ENCODE measurements at regions not wholly inside any gene's neighbourhood (a gene's known extent, or its start where the extent isn't known, plus 50 kb on each side); places are given as distances from the start of the nearest gene placed in this dataset.

- FAIRE-seq (no peak), DNase-seq (no peak)
- H3K36me3 ChIP-seq (ENCODE audit: control insufficient read depth in 2 of 3, insufficient read depth in 3 of 3, low read length in 3 of 3), result no peaks in the 10 kb centered on the region
- H3K4me1 ChIP-seq (ENCODE audit: control insufficient read depth in 2 of 3, insufficient read depth in 2 of 3, low read depth in 1 of 3, low read length in 3 of 3), result no peaks in the 10 kb centered on the region
- TF ChIP-seq, protein P1, sequence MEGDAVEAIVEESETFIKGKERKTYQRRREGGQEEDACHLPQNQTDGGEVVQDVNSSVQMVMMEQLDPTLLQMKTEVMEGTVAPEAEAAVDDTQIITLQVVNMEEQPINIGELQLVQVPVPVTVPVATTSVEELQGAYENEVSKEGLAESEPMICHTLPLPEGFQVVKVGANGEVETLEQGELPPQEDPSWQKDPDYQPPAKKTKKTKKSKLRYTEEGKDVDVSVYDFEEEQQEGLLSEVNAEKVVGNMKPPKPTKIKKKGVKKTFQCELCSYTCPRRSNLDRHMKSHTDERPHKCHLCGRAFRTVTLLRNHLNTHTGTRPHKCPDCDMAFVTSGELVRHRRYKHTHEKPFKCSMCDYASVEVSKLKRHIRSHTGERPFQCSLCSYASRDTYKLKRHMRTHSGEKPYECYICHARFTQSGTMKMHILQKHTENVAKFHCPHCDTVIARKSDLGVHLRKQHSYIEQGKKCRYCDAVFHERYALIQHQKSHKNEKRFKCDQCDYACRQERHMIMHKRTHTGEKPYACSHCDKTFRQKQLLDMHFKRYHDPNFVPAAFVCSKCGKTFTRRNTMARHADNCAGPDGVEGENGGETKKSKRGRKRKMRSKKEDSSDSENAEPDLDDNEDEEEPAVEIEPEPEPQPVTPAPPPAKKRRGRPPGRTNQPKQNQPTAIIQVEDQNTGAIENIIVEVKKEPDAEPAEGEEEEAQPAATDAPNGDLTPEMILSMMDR (IDR thresholded peaks at IDR 0.05; ENCODE audit: borderline replicate concordance, extremely low read depth, insufficient read depth), result no peak
- H3K27ac ChIP-seq (ENCODE audit: low read depth in 2 of 2, low read length in 2 of 2), result no peak overlapping the region
- no peak overlapping the region for H3K4me3 ChIP-seq (ENCODE audit: low read length in 3 of 3)
- intact Hi-C loops (cut with DNase I), result no loop called here
- no peaks in the 10 kb centered on the region for H3K27me3 ChIP-seq (ENCODE audit: control insufficient read depth, insufficient read depth, low read length)
- peaks cover 0 to 5% (median 0%) of the 10 kb centered on the region in 3 donors for H3K9me3 ChIP-seq (ENCODE audit: control insufficient read depth in 2 of 3, insufficient read depth in 1 of 3, low read length in 3 of 3)
- no peak overlapping the region for H3K9ac ChIP-seq (ENCODE audit: low read length in 3 of 3)
Observed at GRCh38 chr1:4090976-4091660, 191.0 kb upstream of the C1orf174 start.

DNA sequence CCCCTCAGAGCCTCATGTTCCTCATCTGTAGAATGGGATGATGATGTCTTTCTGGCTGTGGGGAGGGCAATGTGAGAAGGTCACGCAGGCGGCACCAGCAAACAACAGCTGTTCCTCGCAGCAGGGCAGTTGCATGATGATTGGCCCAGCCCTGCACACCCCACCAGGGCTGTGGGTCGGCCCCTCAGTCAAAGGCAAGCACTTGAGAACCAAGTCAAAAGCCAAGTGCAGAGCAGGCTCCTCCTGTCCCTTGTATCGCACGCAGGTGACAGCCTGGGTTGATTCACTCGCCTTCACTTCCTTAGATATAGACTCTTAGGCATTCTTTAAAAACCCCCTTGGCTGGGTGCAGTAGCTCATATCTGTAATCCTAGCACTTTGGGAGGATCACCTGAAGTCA is 191.9 kb upstream of the C1orf174 start:
- intact Hi-C loops (cut with DNase I), result no loop called here
- no peak overlapping the region for H3K4me3 ChIP-seq (ENCODE audit: low read length in 3 of 3)
- H3K36me3 ChIP-seq (ENCODE audit: control insufficient read depth in 2 of 3, insufficient read depth in 3 of 3, low read length in 3 of 3), result no peaks in the 10 kb centered on the region
- DNase-seq (no peak), FAIRE-seq (no peak)
- H3K4me1 ChIP-seq (ENCODE audit: control insufficient read depth in 2 of 3, insufficient read depth in 2 of 3, low read depth in 1 of 3, low read length in 3 of 3), result no peaks in the 10 kb centered on the region
- peaks cover 0 to 5% (median 0%) of the 10 kb centered on the region in 3 donors for H3K9me3 ChIP-seq (ENCODE audit: control insufficient read depth in 2 of 3, insufficient read depth in 1 of 3, low read length in 3 of 3)
- no peak overlapping the region for H3K27ac ChIP-seq (ENCODE audit: low read depth in 2 of 2, low read length in 2 of 2)
- no peak overlapping the region for H3K9ac ChIP-seq (ENCODE audit: low read length in 3 of 3)
- H3K27me3 ChIP-seq (ENCODE audit: control insufficient read depth, insufficient read depth, low read length), result no peaks in the 10 kb centered on the region
- TF ChIP-seq, protein P1 (IDR thresholded peaks at IDR 0.05; ENCODE audit: borderline replicate concordance, extremely low read depth, insufficient read depth), result no peak

DNA sequence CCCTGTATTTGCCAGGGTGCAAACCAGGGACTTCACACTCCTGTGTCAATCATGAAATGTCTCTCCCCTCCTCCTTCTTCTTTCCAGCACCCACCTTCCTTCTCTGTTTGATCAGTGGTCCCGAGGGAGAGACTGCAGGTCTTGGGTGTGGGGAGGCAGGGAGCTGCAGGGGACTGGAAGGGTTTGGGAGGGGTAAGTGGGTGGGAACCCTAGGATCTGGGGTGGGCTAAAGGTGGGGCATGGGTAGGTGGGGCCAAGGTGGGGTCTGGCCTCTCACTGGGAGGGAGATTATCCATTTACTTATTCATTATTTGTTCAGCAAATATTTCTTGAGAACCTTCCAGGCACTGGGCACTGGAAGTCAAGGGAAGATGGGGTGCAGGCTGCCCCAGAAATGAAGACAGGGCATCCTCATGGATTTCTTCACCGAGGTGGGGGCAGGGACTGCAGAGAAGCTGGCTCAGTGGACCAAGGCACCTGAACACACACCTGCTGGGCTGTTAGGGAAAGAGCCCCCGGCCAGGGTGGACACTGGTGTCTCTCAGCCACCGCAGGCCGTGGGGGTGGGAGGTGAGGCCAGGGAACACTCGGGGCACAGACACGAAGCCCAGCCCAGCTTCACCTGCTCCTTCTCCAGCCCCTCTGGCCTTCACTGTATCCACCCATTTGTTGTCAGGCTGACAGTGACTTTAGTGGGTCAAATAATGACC is 193.9 kb upstream of the C1orf174 start:
- Histone ChIP-seq H3K4me3 (ENCODE audit: low read length in 3 of 3) (no peak overlapping the region), H3K4me1 (ENCODE audit: control insufficient read depth in 2 of 3, insufficient read depth in 2 of 3, low read depth in 1 of 3, low read length in 3 of 3) (no peaks in the 10 kb centered on the region), H3K9ac (ENCODE audit: low read length in 3 of 3) (no peak overlapping the region), H3K9me3 (ENCODE audit: control insufficient read depth in 2 of 3, insufficient read depth in 1 of 3, low read length in 3 of 3) (peaks cover 0 to 5% (median 0%) of the 10 kb centered on the region in 3 donors), H3K36me3 (ENCODE audit: control insufficient read depth in 2 of 3, insufficient read depth in 3 of 3, low read length in 3 of 3) (no peaks in the 10 kb centered on the region), H3K27me3 (ENCODE audit: control insufficient read depth, insufficient read depth, low read length) (no peaks in the 10 kb centered on the region), H3K27ac (ENCODE audit: low read depth in 2 of 2, low read length in 2 of 2) (no peak overlapping the region)
- intact Hi-C loops (cut with DNase I), result no loop called here
- TF ChIP-seq, protein P1 (IDR thresholded peaks at IDR 0.05; ENCODE audit: borderline replicate concordance, extremely low read depth, insufficient read depth), result no peak
- no peak for DNase-seq
- FAIRE-seq, result no peak

Data from kidney (tissue), 13 donors.